AG04449 (cell line): ENCODE measurements at regions not wholly inside any gene's neighbourhood (a gene's known extent, or its start where the extent isn't known, plus 50 kb on each side); places are given as distances from the start of the nearest gene placed in this dataset.

Experiments
- CTCF ChIA-PET: fragments of 350-600 bp; formaldehyde crosslinking; extraction: SDS; loops from one replicate; lab custom pipeline; 2021; ENCODE audit warnings: antibody characterized with exemption; lab: Yijun Ruan, JAX
- POLR2A ChIA-PET: fragments of 400-600, 350-600 bp; formaldehyde crosslinking; extraction: SDS; loops from one replicate; lab custom pipeline; 2020; ENCODE audit warnings: antibody characterized with exemption, inconsistent platforms; lab: Yijun Ruan, JAX
- DNase-seq: peaks from one replicate; pipeline ENCODE4 v3.0.0-alpha.2; 2010; ENCODE audit warnings: low read depth, low spot score
- H3K4me3 ChIP-seq: 2 replicates; pipeline ENCODE4 v1.5.1; 2011; ENCODE audit warnings: low read depth, mild to moderate bottlenecking, control low read depth, low read length
- CTCF ChIP-seq: IDR thresholded peaks from one replicate; pipeline ENCODE4 v1.5.1; 2011; ENCODE audit warnings: mild to moderate bottlenecking, moderate library complexity, low read length, control low read depth, inconsistent platforms; ENCODE audit not compliant: insufficient read depth; ENCODE audit errors: missing control alignments

- ChIA-PET POLR2A (no interaction called here), CTCF (no interaction called here)
- TF ChIP-seq CTCF: no peak
- DNase-seq: no peak
- H3K4me3 ChIP-seq: no peak overlapping the region
Observed at GRCh38 chr5:38086777-38087176, 171.6 kb upstream of the EGFLAM start.

GRCh38 chr5:38079620-38080402 is 178.5 kb upstream of the EGFLAM start:
- CTCF ChIA-PET: no interaction called here

GRCh38 chr5:38078161-38078560 is 180.2 kb upstream of the EGFLAM start:
- CTCF ChIA-PET: no interaction called here
- POLR2A ChIA-PET: no interaction called here

More at GRCh38 chr5:38079620-38080402, 178.5 kb upstream of the EGFLAM start:
- POLR2A ChIA-PET: no interaction called here
- TF ChIP-seq CTCF: no peak
- DNase-seq: no peak
- H3K4me3 ChIP-seq: no peak overlapping the region

GRCh38 chr5:38077652-38078051 is 180.7 kb upstream of the EGFLAM start:
- no peak for DNase-seq
- no peak for TF ChIP-seq CTCF
- H3K4me3 ChIP-seq: no peak overlapping the region
- ChIA-PET POLR2A (no interaction called here), CTCF (no interaction called here)

More at GRCh38 chr5:38078161-38078560, 180.2 kb upstream of the EGFLAM start:
- no peak for DNase-seq
- H3K4me3 ChIP-seq: no peak overlapping the region
- TF ChIP-seq CTCF: no peak

GRCh38 chr5:38071831-38072694 is 186.3 kb upstream of the EGFLAM start:
- POLR2A ChIA-PET: no interaction called here
- DNase-seq: no peak
- no peak overlapping the region for H3K4me3 ChIP-seq
- CTCF ChIA-PET: no interaction called here
- TF ChIP-seq CTCF: no peak
